ENCODE measurements at regions not wholly inside any gene's neighbourhood (a gene's known extent, or its start where the extent isn't known, plus 50 kb on each side); places are given as distances from the start of the nearest gene placed in this dataset.

GRCh38 chr9:129336130-129336528 lies 158.1 kb upstream of the IER5L start:
- no peak for TF ChIP-seq EZH2 (IDR thresholded peaks at IDR 0.05; ENCODE audit: insufficient read depth, poor library complexity, severe bottlenecking)
- no peak for TF ChIP-seq EZH2phosphoT487 (IDR thresholded peaks at IDR 0.05; ENCODE audit: insufficient read depth, low read depth)
- Histone ChIP-seq H3K27ac (peak overlapping the region; percentile 15; the same call in 1 of the 2 replicates), H2AFZ (peak overlapping the region; percentile 74), H3K4me2 (ENCODE audit: unreplicated experiment) (peak overlapping the region; percentile 47), H3K79me2 (ENCODE audit: insufficient read depth) (no peaks in the 10 kb centered on the region), H4K20me1 (ENCODE audit: insufficient read depth) (no peaks in the 10 kb centered on the region), H3K27me3 (replicated peaks; ENCODE audit: insufficient read depth) (no peaks in the 10 kb centered on the region), H3K36me3 (ENCODE audit: low read depth) (no peaks in the 10 kb centered on the region), H3K4me1 (ENCODE audit: insufficient read depth) (peaks cover 32% of the 10 kb centered on the region), H3K9me2 (ENCODE audit: insufficient read depth) (no peaks in the 10 kb centered on the region), H3F3A (ENCODE audit: insufficient read depth) (peaks cover 36% of the 10 kb centered on the region), H3K4me3 (peak overlapping the region; percentile 57), H3K9me3 (ENCODE audit: low read depth) (no peaks in the 10 kb centered on the region), H3K9ac (peak overlapping the region; percentile 62)
- peak; percentile 59 for DNase-seq
- in situ Hi-C loops (cut with MboI): no loop called here
- WGBS, 2 experiments (ENCODE audit: low coverage in 1 of 2, low lambda C conversion rate in 2 of 2, missing lambda C conversion rate in 2 of 2): 85 to 86% methylated on average over 5 of the region's 5 CpGs

- Histone ChIP-seq H3K79me2 (ENCODE audit: insufficient read depth) (no peaks in the 10 kb centered on the region), H3K9me2 (ENCODE audit: insufficient read depth) (no peaks in the 10 kb centered on the region), H3K4me1 (ENCODE audit: insufficient read depth) (peaks cover 32% of the 10 kb centered on the region), H4K20me1 (ENCODE audit: insufficient read depth) (no peaks in the 10 kb centered on the region), H3K9me3 (ENCODE audit: low read depth) (no peaks in the 10 kb centered on the region), H3K27ac (no peak overlapping the region), H3F3A (ENCODE audit: insufficient read depth) (peaks cover 36% of the 10 kb centered on the region), H3K9ac (no peak overlapping the region), H3K4me3 (no peak overlapping the region), H2AFZ (no peak overlapping the region), H3K36me3 (ENCODE audit: low read depth) (no peaks in the 10 kb centered on the region), H3K27me3 (replicated peaks; ENCODE audit: insufficient read depth) (no peaks in the 10 kb centered on the region), H3K4me2 (ENCODE audit: unreplicated experiment) (no peak overlapping the region)
- TF ChIP-seq EZH2 (IDR thresholded peaks at IDR 0.05; ENCODE audit: insufficient read depth, poor library complexity, severe bottlenecking) (no peak), EZH2phosphoT487 (IDR thresholded peaks at IDR 0.05; ENCODE audit: insufficient read depth, low read depth) (no peak)
- DNase-seq: no peak
- 67 to 70% methylated on average over 6 to 7 of the region's 7 CpGs for WGBS, 2 experiments (ENCODE audit: low coverage in 1 of 2, low lambda C conversion rate in 2 of 2, missing lambda C conversion rate in 2 of 2)
- in situ Hi-C loops (cut with MboI): no loop called here
Observed at GRCh38 chr9:129335464-129336129, 157.5 kb upstream of the IER5L start.

- H3F3A ChIP-seq (ENCODE audit: insufficient read depth): peaks cover 36% of the 10 kb centered on the region
- TF ChIP-seq EZH2 (IDR thresholded peaks at IDR 0.05; ENCODE audit: insufficient read depth, poor library complexity, severe bottlenecking): no peak
- TF ChIP-seq EZH2phosphoT487 (IDR thresholded peaks at IDR 0.05; ENCODE audit: insufficient read depth, low read depth): no peak
- H4K20me1 ChIP-seq (ENCODE audit: insufficient read depth): no peaks in the 10 kb centered on the region
- peaks cover 32% of the 10 kb centered on the region for H3K4me1 ChIP-seq (ENCODE audit: insufficient read depth)
- peak; percentile 92 for DNase-seq
- H3K36me3 ChIP-seq (ENCODE audit: low read depth): no peaks in the 10 kb centered on the region
- no peaks in the 10 kb centered on the region for H3K27me3 ChIP-seq (replicated peaks; ENCODE audit: insufficient read depth)
- H3K9me2 ChIP-seq (ENCODE audit: insufficient read depth): no peaks in the 10 kb centered on the region
- peak overlapping the region; percentile 57 for H3K27ac ChIP-seq
- peak overlapping the region; percentile 55 for H3K4me2 ChIP-seq (ENCODE audit: unreplicated experiment)
- no peaks in the 10 kb centered on the region for H3K79me2 ChIP-seq (ENCODE audit: insufficient read depth)
- WGBS, 2 experiments (ENCODE audit: low coverage in 1 of 2, low lambda C conversion rate in 2 of 2, missing lambda C conversion rate in 2 of 2): 1 to 3% methylated on average over 25 to 28 of the region's 28 CpGs
- H3K9ac ChIP-seq: peak overlapping the region; percentile 57
- no peaks in the 10 kb centered on the region for H3K9me3 ChIP-seq (ENCODE audit: low read depth)
- H2AFZ ChIP-seq: peak overlapping the region; percentile 59
- in situ Hi-C loops (cut with MboI): no loop called here
- H3K4me3 ChIP-seq: peak overlapping the region; percentile 43
Observed at GRCh38 chr9:129334105-129334935, 156.3 kb upstream of the IER5L start.

DNA sequence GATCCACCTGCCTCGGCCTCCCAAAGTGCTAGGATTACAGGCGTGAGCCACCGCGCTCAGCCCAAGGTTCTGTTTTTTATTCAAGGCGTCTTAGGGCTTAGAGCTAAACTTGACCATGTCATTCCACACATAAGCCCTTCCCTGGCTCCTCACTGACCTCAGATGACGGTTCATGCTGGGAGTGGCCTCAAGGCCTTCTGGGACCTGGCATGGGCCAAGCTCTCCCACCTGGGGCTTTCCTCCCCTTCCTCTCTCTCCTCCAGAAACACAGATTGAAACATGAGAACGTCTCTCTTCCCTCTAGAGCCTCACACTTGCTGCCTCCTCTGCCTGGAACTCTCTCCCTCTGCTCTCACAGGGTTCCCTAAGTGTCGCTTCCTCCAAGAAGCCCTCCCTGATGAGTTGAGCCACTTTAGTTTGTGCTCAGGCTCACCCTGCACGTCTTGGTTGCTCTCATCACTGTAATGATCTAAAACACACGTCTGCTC lies 155.6 kb upstream of the IER5L start:
- TF ChIP-seq EZH2 (IDR thresholded peaks at IDR 0.05; ENCODE audit: insufficient read depth, poor library complexity, severe bottlenecking) (no peak), EZH2phosphoT487 (IDR thresholded peaks at IDR 0.05; ENCODE audit: insufficient read depth, low read depth) (no peak)
- Histone ChIP-seq H4K20me1 (ENCODE audit: insufficient read depth) (no peaks in the 10 kb centered on the region), H3K9me3 (ENCODE audit: low read depth) (no peaks in the 10 kb centered on the region), H2AFZ (peak overlapping the region; percentile 59), H3K79me2 (ENCODE audit: insufficient read depth) (no peaks in the 10 kb centered on the region), H3K27ac (peak overlapping the region; percentile 57), H3K4me2 (ENCODE audit: unreplicated experiment) (peak overlapping the region; percentile 55), H3K27me3 (replicated peaks; ENCODE audit: insufficient read depth) (no peaks in the 10 kb centered on the region), H3K9ac (peak overlapping the region; percentile 57), H3K4me1 (ENCODE audit: insufficient read depth) (peaks cover 32% of the 10 kb centered on the region), H3K4me3 (peak overlapping the region; percentile 43; the same call in 1 of the 2 replicates), H3K9me2 (ENCODE audit: insufficient read depth) (no peaks in the 10 kb centered on the region), H3F3A (ENCODE audit: insufficient read depth) (peaks cover 36% of the 10 kb centered on the region), H3K36me3 (ENCODE audit: low read depth) (no peaks in the 10 kb centered on the region)
- 62 to 67% methylated on average over 10 of the region's 10 CpGs for WGBS, 2 experiments (ENCODE audit: low coverage in 1 of 2, low lambda C conversion rate in 2 of 2, missing lambda C conversion rate in 2 of 2)
- in situ Hi-C loops (cut with MboI): no loop called here
- DNase-seq: no peak

Measured in GM23248 (cell line).